GM19467 (cell line): ENCODE measurements at regions not wholly inside any gene's neighbourhood (a gene's known extent, or its start where the extent isn't known, plus 50 kb on each side); places are given as distances from the start of the nearest gene placed in this dataset.
"Not testable (repeated sequence)": the region's sequence is repeated elsewhere in the genome, so short reads cannot be mapped to it uniquely, and the experiment has no call there.

Experiments used
- ATAC-seq: cut with Tn5 transposase; IDR thresholded peaks from one replicate; pipeline ENCODE4 v1.9.1; 2021; ENCODE audit warnings: mild to moderate bottlenecking, moderate library complexity; ENCODE audit not compliant: unreplicated experiment

GRCh38 chr22:46040471-46041465 is 63.8 kb upstream of the WNT7B start:
- ATAC-seq = no peak

GRCh38 chr22:46041642-46042041 is 64.7 kb upstream of the WNT7B start:
- no peak for ATAC-seq

GRCh38 chr22:46042786-46043185 is 65.8 kb upstream of the WNT7B start:
- ATAC-seq = no peak

GRCh38 chr22:46043339-46043738 is 66.4 kb upstream of the WNT7B start:
- ATAC-seq = no peak

- ATAC-seq = no peak
Measured at GRCh38 chr22:46043816-46044620, 67.1 kb upstream of the WNT7B start.

- ATAC-seq = no peak
Measured at GRCh38 chr22:46044621-46045458, 67.9 kb upstream of the WNT7B start.

GRCh38 chr22:46045459-46046298 is 68.7 kb upstream of the WNT7B start:
- ATAC-seq = no peak

- ATAC-seq = no peak
Measured at GRCh38 chr22:46046299-46046685, 69.3 kb upstream of the WNT7B start.

- no peak for ATAC-seq
Measured at GRCh38 chr22:46047226-46047625, 70.3 kb upstream of the WNT7B start.

- no peak for ATAC-seq
Measured at GRCh38 chr22:46047841-46048595, 71.1 kb upstream of the WNT7B start.

GRCh38 chr22:46048661-46049060 is 71.7 kb upstream of the WNT7B start:
- ATAC-seq = not testable (repeated sequence)

GRCh38 chr22:46049726-46050450 is 72.9 kb upstream of the WNT7B start:
- ATAC-seq = no peak

GRCh38 chr22:46050451-46050845 is 73.5 kb upstream of the WNT7B start:
- ATAC-seq = no peak

- no peak for ATAC-seq
Measured at GRCh38 chr22:46050916-46051614, 74.1 kb upstream of the WNT7B start.

GRCh38 chr22:46051646-46052045 is 74.7 kb upstream of the WNT7B start:
- ATAC-seq = no peak

GRCh38 chr22:46052331-46052771 is 75.4 kb upstream of the WNT7B start:
- ATAC-seq = no peak

GRCh38 chr22:46052801-46053562 is 76.0 kb upstream of the WNT7B start:
- ATAC-seq = no peak
